H9 (cell line): ENCODE measurements at regions not wholly inside any gene's neighbourhood (a gene's known extent, or its start where the extent isn't known, plus 50 kb on each side); places are given as distances from the start of the nearest gene placed in this dataset.

ENCODE experiments used
- DNase-seq: peaks from one replicate; pipeline ENCODE4 v3.0.0-alpha.2; 2017
- H2AFZ ChIP-seq: one replicate; pipeline ENCODE4 v1.6.1; 2013; ENCODE audit warnings: mild to moderate bottlenecking, low read length, control low read depth, moderate library complexity
- H2AK5ac ChIP-seq: 2 replicates; pipeline ENCODE4 v1.6.1; 2013; ENCODE audit warnings: low read length, control low read depth, mixed read lengths; ENCODE audit not compliant: insufficient read length
- H2BK120ac ChIP-seq: one replicate; pipeline ENCODE4 v1.6.1; 2013; ENCODE audit warnings: low read depth, mild to moderate bottlenecking, low read length, control low read depth, inconsistent platforms; ENCODE audit not compliant: poor library complexity, severe bottlenecking
- H2BK12ac ChIP-seq: 2 replicates; pipeline ENCODE4 v1.6.1; 2013; ENCODE audit warnings: low read length, control low read depth, mixed read lengths, low read depth; ENCODE audit not compliant: insufficient read length
- H2BK15ac ChIP-seq: 2 replicates; pipeline ENCODE4 v1.6.1; 2013; ENCODE audit warnings: low read depth, low read length, control low read depth
- H2BK20ac ChIP-seq: one replicate; pipeline ENCODE4 v1.6.1; 2013; ENCODE audit warnings: low read depth, mild to moderate bottlenecking, low read length, control low read depth, inconsistent platforms; ENCODE audit not compliant: poor library complexity, severe bottlenecking
- H2BK5ac ChIP-seq: 2 replicates; pipeline ENCODE4 v1.6.1; 2013; ENCODE audit warnings: low read length, control low read depth, mixed read lengths; ENCODE audit not compliant: insufficient read length
- H3K14ac ChIP-seq: 2 replicates; pipeline ENCODE4 v1.6.1; 2013; ENCODE audit warnings: low read length, control low read depth; ENCODE audit not compliant: insufficient read depth
- H3K18ac ChIP-seq: 2 replicates; pipeline ENCODE4 v1.6.1; 2013; ENCODE audit warnings: low read depth, mild to moderate bottlenecking, mixed read lengths, low read length, control low read depth; ENCODE audit not compliant: insufficient read length
- H3K23ac ChIP-seq: 2 replicates; pipeline ENCODE4 v1.6.1; 2013; ENCODE audit warnings: low read length, control low read depth, mixed read lengths, low read depth; ENCODE audit not compliant: insufficient read length
- H3K23me2 ChIP-seq: 2 replicates; pipeline ENCODE4 v1.6.1; 2013; ENCODE audit warnings: low read depth, mild to moderate bottlenecking, mixed read lengths, low read length, control low read depth; ENCODE audit not compliant: insufficient read length, poor library complexity, severe bottlenecking
- H3K27ac ChIP-seq: 2 replicates; pipeline ENCODE4 v1.5.1; 2013; ENCODE audit warnings: low read length, control low read depth, mixed read lengths, low read depth; ENCODE audit not compliant: insufficient read length
- H3K27me3 ChIP-seq: 2 replicates; pipeline ENCODE4 v1.6.1; 2013; ENCODE audit warnings: low read length, control low read depth, inconsistent platforms; ENCODE audit not compliant: insufficient read depth
- H3K4ac ChIP-seq: 2 replicates; pipeline ENCODE4 v1.6.1; 2013; ENCODE audit warnings: low read depth, mild to moderate bottlenecking, control low read depth, inconsistent platforms, low read length, moderate library complexity
- H3K4me1 ChIP-seq: 2 replicates; pipeline ENCODE4 v1.6.1; 2013; ENCODE audit warnings: low read length, control low read depth, inconsistent platforms; ENCODE audit not compliant: insufficient read depth
- H3K4me2 ChIP-seq: 2 replicates; pipeline ENCODE4 v1.6.1; 2013; ENCODE audit warnings: low read length, control low read depth, mixed read lengths; ENCODE audit not compliant: insufficient read length, insufficient read depth
- H3K56ac ChIP-seq: 2 replicates; pipeline ENCODE4 v1.6.1; 2013; ENCODE audit warnings: low read depth, mild to moderate bottlenecking, mixed read lengths, low read length, control low read depth; ENCODE audit not compliant: insufficient read length
- H3K79me1 ChIP-seq: 2 replicates; pipeline ENCODE4 v1.6.1; 2013; ENCODE audit warnings: low read depth, mild to moderate bottlenecking, moderate library complexity, low read length, control low read depth, inconsistent platforms; ENCODE audit not compliant: insufficient read depth, poor library complexity, severe bottlenecking
- H3K79me2 ChIP-seq: 2 replicates; pipeline ENCODE4 v1.6.1; 2013; ENCODE audit warnings: low read length, control low read depth, inconsistent platforms; ENCODE audit not compliant: insufficient read depth
- H3K9ac ChIP-seq: 2 replicates; pipeline ENCODE4 v1.6.1; 2013; ENCODE audit warnings: low read length, control low read depth, mixed read lengths; ENCODE audit not compliant: insufficient read length; ENCODE audit errors: extremely low read depth
- H3K9me3 ChIP-seq: one replicate; pipeline ENCODE4 v1.6.1; 2013; ENCODE audit warnings: low read depth, low read length, inconsistent platforms; ENCODE audit not compliant: control insufficient read depth
- H3T11ph ChIP-seq: one replicate; pipeline ENCODE4 v1.6.1; 2013; ENCODE audit warnings: mild to moderate bottlenecking, low read length, control low read depth, inconsistent platforms
- H4K20me1 ChIP-seq: one replicate; pipeline ENCODE4 v1.6.1; 2013; ENCODE audit not compliant: control insufficient read depth, insufficient read length, insufficient read depth
- H4K5ac ChIP-seq: 2 replicates; pipeline ENCODE4 v1.6.1; 2013; ENCODE audit warnings: low read depth, mild to moderate bottlenecking, mixed read lengths, low read length, control low read depth; ENCODE audit not compliant: insufficient read length
- H4K8ac ChIP-seq: replicated peaks from 2 replicates; pipeline ENCODE4 v1.6.1; 2013; ENCODE audit warnings: low read length, control low read depth, mixed read lengths, low read depth; ENCODE audit not compliant: insufficient read length
- H4K91ac ChIP-seq: 2 replicates; pipeline ENCODE4 v1.6.1; 2013; ENCODE audit warnings: low read depth, mild to moderate bottlenecking, moderate library complexity, mixed read lengths, low read length, control low read depth; ENCODE audit not compliant: insufficient read length
- H3K27ac Mint-ChIP-seq, 3 experiments: 2 replicates in 2 of 3; 3 replicates in 1 of 3; pipeline ENCODE4 v1.8.0; 2020 to 2021; ENCODE audit warnings: mixed read lengths in 3 of 3, mild to moderate bottlenecking in 1 of 3, moderate library complexity in 1 of 3
- H3K27me3 Mint-ChIP-seq: 2 replicates; pipeline ENCODE4 v1.8.0; 2021; ENCODE audit warnings: low read depth, mild to moderate bottlenecking, moderate library complexity, mixed read lengths
- H3K36me3 Mint-ChIP-seq, 3 experiments: 2 replicates in 2 of 3; 3 replicates in 1 of 3; pipeline ENCODE4 v1.8.0; 2020 to 2021; ENCODE audit warnings: low read depth in 3 of 3, mixed read lengths in 3 of 3; ENCODE audit not compliant: insufficient read depth in 1 of 3
- H3K4me1 Mint-ChIP-seq, 2 experiments: 2 replicates each; pipeline ENCODE4 v1.8.0; 2020; ENCODE audit warnings: mixed read lengths in 2 of 2
- H3K4me3 Mint-ChIP-seq, 2 experiments: 2 replicates in 1 of 2; 3 replicates in 1 of 2; pipeline ENCODE4 v1.8.0; 2020 to 2021; ENCODE audit warnings: mild to moderate bottlenecking in 2 of 2, mixed read lengths in 2 of 2, moderate library complexity in 1 of 2
- H3K9me3 Mint-ChIP-seq, 2 experiments: 2 replicates in 1 of 2; 3 replicates in 1 of 2; pipeline ENCODE4 v1.8.0; 2020; ENCODE audit warnings: mild to moderate bottlenecking in 2 of 2, mixed read lengths in 2 of 2, moderate library complexity in 1 of 2
- CTCF ChIP-seq: fragments of 200-600 bp; sonication (generic); conservative IDR thresholded peaks from 3 replicates; pipeline ENCODE4 v1.8.0; 2021; ENCODE audit warnings: antibody characterized with exemption, mild to moderate bottlenecking
- WGBS: extraction: QIAGEN DNeasy Blood & Tissue Kit; methylation state at CpG from one replicate; pipeline ENCODE4 v1.1.7; 2013; ENCODE audit warnings: missing lambda C conversion rate, low lambda C conversion rate, mixed read lengths; ENCODE audit not compliant: insufficient read length; ENCODE audit errors: extremely low coverage; 5-methylcytosine and 5-hydroxymethylcytosine counted together

GRCh38 chr7:68399991-68400590 is 1198.2 kb upstream of the AUTS2 start:
- Histone ChIP-seq H4K91ac (no peak overlapping the region), H2AK5ac (no peak overlapping the region), H3K18ac (no peak overlapping the region), H2BK20ac (no peak overlapping the region), H3K14ac (no peak overlapping the region), H3K9me3 (no peaks in the 10 kb centered on the region), H4K5ac (no peak overlapping the region), H3K4me2 (no peak overlapping the region), H2BK12ac (no peak overlapping the region), H2AFZ (no peak overlapping the region), H2BK15ac (no peak overlapping the region), H3K27ac (no peak overlapping the region), H3K27me3 (no peaks in the 10 kb centered on the region), H3K79me1 (no peaks in the 10 kb centered on the region), H3K4me1 (no peaks in the 10 kb centered on the region), H3T11ph (no peak overlapping the region), H4K20me1 (no peaks in the 10 kb centered on the region), H3K23me2 (no peaks in the 10 kb centered on the region), H3K23ac (no peak overlapping the region), H3K79me2 (no peaks in the 10 kb centered on the region), H2BK5ac (no peak overlapping the region), H3K4ac (no peak overlapping the region), H2BK120ac (no peak overlapping the region), H3K56ac (no peak overlapping the region), H3K9ac (no peak overlapping the region), H4K8ac (no peak overlapping the region)
- DNase-seq: no peak
- Mint-ChIP-seq H3K4me3 (no peak overlapping the region), H3K27me3 (no peaks in the 10 kb centered on the region; the same call in 1 of the 2 replicates), H3K27ac (peak overlapping the region in 1 of 3 experiments; percentile 35; a peak in 1 of 7 replicates), H3K36me3 (no peaks in the 10 kb centered on the region), H3K4me1 (no peaks in the 10 kb centered on the region), H3K9me3 (peaks cover 0 to 2% of the 10 kb centered on the region in 2 experiments; a peak in 1 of 5 replicates)
- WGBS: no CpG with 5 or more reads among the region's 6 CpGs
- TF ChIP-seq CTCF: no peak
